ENCODE measurements at regions not wholly inside any gene's neighbourhood (a gene's known extent, or its start where the extent isn't known, plus 50 kb on each side); places are given as distances from the start of the nearest gene placed in this dataset.

DNA sequence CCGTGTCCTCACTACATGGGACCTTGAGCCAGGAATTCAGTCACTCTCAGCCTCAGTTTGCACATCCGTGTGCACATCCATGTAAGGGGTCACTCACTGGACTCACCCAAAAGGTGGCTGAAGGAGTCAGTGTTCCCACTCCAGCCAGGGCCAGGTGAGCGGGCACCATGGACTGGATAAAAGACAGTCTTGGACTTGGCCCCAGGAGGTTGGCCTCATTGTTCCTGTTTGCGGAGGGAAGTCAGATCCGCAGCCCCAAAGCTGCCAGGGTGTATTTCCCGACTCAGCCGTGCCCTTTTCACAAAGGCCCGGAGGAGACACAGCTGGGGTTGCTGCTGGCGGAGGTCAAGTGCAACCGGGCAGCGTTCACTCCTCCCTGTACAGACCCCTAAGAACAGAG, 170.7 kb upstream of the MYL2 start:
- no peaks in the 10 kb centered on the region for H3K9me3 Mint-ChIP-seq (ENCODE audit: unreplicated experiment)
- H3K27me3 Mint-ChIP-seq (ENCODE audit: low read depth, unreplicated experiment), result peaks cover 45% of the 10 kb centered on the region
- H3K4me1 ChIP-seq (ENCODE audit: insufficient read depth, low read length), result no peaks in the 10 kb centered on the region
- no peaks in the 10 kb centered on the region for H3K9me3 ChIP-seq (ENCODE audit: insufficient read depth, low read depth, low read length)
- no peak overlapping the region for H3K4me3 Mint-ChIP-seq (ENCODE audit: unreplicated experiment)
- H3K9ac ChIP-seq (ENCODE audit: low read length), result no peak overlapping the region
- H3K4me2 ChIP-seq (ENCODE audit: low read length), result no peak overlapping the region
- no peaks in the 10 kb centered on the region for H3K36me3 ChIP-seq (ENCODE audit: insufficient read depth, low read length)
- H3K27me3 ChIP-seq (ENCODE audit: insufficient read depth, low read length), result peaks cover 5% of the 10 kb centered on the region
- no peaks in the 10 kb centered on the region for H4K20me1 ChIP-seq (ENCODE audit: insufficient read depth, low read length)
- H3K4me1 Mint-ChIP-seq (ENCODE audit: low read depth, unreplicated experiment), result peaks cover 3% of the 10 kb centered on the region
- H3K4me3 ChIP-seq (ENCODE audit: insufficient read depth, low read depth, low read length), result no peak overlapping the region
- no peaks in the 10 kb centered on the region for H3K79me2 ChIP-seq (ENCODE audit: insufficient read depth, low read length)
- no peak overlapping the region for H3K27ac Mint-ChIP-seq (ENCODE audit: unreplicated experiment)
- TF ChIP-seq, protein P1, sequence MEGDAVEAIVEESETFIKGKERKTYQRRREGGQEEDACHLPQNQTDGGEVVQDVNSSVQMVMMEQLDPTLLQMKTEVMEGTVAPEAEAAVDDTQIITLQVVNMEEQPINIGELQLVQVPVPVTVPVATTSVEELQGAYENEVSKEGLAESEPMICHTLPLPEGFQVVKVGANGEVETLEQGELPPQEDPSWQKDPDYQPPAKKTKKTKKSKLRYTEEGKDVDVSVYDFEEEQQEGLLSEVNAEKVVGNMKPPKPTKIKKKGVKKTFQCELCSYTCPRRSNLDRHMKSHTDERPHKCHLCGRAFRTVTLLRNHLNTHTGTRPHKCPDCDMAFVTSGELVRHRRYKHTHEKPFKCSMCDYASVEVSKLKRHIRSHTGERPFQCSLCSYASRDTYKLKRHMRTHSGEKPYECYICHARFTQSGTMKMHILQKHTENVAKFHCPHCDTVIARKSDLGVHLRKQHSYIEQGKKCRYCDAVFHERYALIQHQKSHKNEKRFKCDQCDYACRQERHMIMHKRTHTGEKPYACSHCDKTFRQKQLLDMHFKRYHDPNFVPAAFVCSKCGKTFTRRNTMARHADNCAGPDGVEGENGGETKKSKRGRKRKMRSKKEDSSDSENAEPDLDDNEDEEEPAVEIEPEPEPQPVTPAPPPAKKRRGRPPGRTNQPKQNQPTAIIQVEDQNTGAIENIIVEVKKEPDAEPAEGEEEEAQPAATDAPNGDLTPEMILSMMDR (IDR thresholded peaks at IDR 0.05; ENCODE audit: insufficient read depth, low read depth, low read length), result no peak
- TF ChIP-seq EZH2 (IDR thresholded peaks at IDR 0.05; ENCODE audit: insufficient read depth, low read length), result no peak
- FAIRE-seq (no peak), DNase-seq (ENCODE audit: low read depth) (no peak)
- H3K36me3 Mint-ChIP-seq (ENCODE audit: low read depth, unreplicated experiment), result no peaks in the 10 kb centered on the region
- no peak overlapping the region for H2AFZ ChIP-seq (ENCODE audit: low read depth, low read length)
- H3K27ac ChIP-seq (ENCODE audit: low read depth, low read length), result no peak overlapping the region

DNA sequence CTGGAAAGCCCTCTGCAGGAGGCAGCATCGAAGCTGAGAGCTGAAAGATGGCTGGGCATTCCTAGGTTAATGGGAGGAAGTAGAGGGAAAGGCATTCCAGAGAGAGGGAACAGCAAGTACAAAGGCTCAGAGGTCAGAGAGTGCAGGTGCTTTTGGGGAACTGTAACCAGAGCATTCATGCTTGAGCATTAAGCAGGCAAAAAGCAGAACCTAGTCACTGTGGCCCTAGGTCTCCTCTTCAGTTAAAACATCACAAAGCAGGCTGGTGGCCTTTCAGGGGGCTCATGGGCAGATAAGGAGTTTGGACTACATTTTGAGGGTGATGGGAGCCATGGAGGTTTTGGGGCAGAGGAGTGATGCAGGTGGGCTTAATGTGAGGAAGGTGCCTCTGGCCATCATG, 169.2 kb upstream of the MYL2 start:
- Histone ChIP-seq H3K4me2 (ENCODE audit: low read length) (no peak overlapping the region), H4K20me1 (ENCODE audit: insufficient read depth, low read length) (no peaks in the 10 kb centered on the region), H3K79me2 (ENCODE audit: insufficient read depth, low read length) (no peaks in the 10 kb centered on the region), H3K27me3 (ENCODE audit: insufficient read depth, low read length) (peaks cover 8% of the 10 kb centered on the region), H3K9ac (ENCODE audit: low read length) (no peak overlapping the region), H3K36me3 (ENCODE audit: insufficient read depth, low read length) (no peaks in the 10 kb centered on the region), H3K4me3 (ENCODE audit: insufficient read depth, low read depth, low read length) (no peak overlapping the region), H2AFZ (ENCODE audit: low read depth, low read length) (no peak overlapping the region), H3K27ac (ENCODE audit: low read depth, low read length) (no peak overlapping the region), H3K4me1 (ENCODE audit: insufficient read depth, low read length) (no peaks in the 10 kb centered on the region), H3K9me3 (ENCODE audit: insufficient read depth, low read depth, low read length) (no peaks in the 10 kb centered on the region)
- H3K4me3 Mint-ChIP-seq (ENCODE audit: unreplicated experiment), result no peak overlapping the region
- peaks cover 4% of the 10 kb centered on the region for H3K9me3 Mint-ChIP-seq (ENCODE audit: unreplicated experiment)
- H3K27ac Mint-ChIP-seq (ENCODE audit: unreplicated experiment), result no peak overlapping the region
- no peaks in the 10 kb centered on the region for H3K36me3 Mint-ChIP-seq (ENCODE audit: low read depth, unreplicated experiment)
- TF ChIP-seq EZH2 (IDR thresholded peaks at IDR 0.05; ENCODE audit: insufficient read depth, low read length), result no peak
- TF ChIP-seq, protein P1 (IDR thresholded peaks at IDR 0.05; ENCODE audit: insufficient read depth, low read depth, low read length), result no peak
- peaks cover 44% of the 10 kb centered on the region for H3K27me3 Mint-ChIP-seq (ENCODE audit: low read depth, unreplicated experiment)
- H3K4me1 Mint-ChIP-seq (ENCODE audit: low read depth, unreplicated experiment), result peaks cover 3% of the 10 kb centered on the region
- no peak for DNase-seq (ENCODE audit: low read depth)
- FAIRE-seq, result no peak

- Mint-ChIP-seq H3K4me3 (ENCODE audit: unreplicated experiment) (no peak overlapping the region), H3K27me3 (ENCODE audit: low read depth, unreplicated experiment) (peaks cover 44% of the 10 kb centered on the region)
- no peak overlapping the region for H3K27ac ChIP-seq (ENCODE audit: low read depth, low read length)
Measured at GRCh38 chr12:111088409-111088808, 168.0 kb upstream of the MYL2 start.

More at GRCh38 chr12:111088409-111088808, 168.0 kb upstream of the MYL2 start:
- Histone ChIP-seq H3K4me3 (ENCODE audit: insufficient read depth, low read depth, low read length) (no peak overlapping the region), H2AFZ (ENCODE audit: low read depth, low read length) (no peak overlapping the region), H4K20me1 (ENCODE audit: insufficient read depth, low read length) (no peaks in the 10 kb centered on the region), H3K36me3 (ENCODE audit: insufficient read depth, low read length) (no peaks in the 10 kb centered on the region), H3K27me3 (ENCODE audit: insufficient read depth, low read length) (peaks cover 8% of the 10 kb centered on the region), H3K4me2 (ENCODE audit: low read length) (no peak overlapping the region), H3K4me1 (ENCODE audit: insufficient read depth, low read length) (no peaks in the 10 kb centered on the region), H3K9me3 (ENCODE audit: insufficient read depth, low read depth, low read length) (no peaks in the 10 kb centered on the region), H3K79me2 (ENCODE audit: insufficient read depth, low read length) (no peaks in the 10 kb centered on the region), H3K9ac (ENCODE audit: low read length) (no peak overlapping the region)
- Mint-ChIP-seq H3K9me3 (ENCODE audit: unreplicated experiment) (peaks cover 4% of the 10 kb centered on the region), H3K27ac (ENCODE audit: unreplicated experiment) (no peak overlapping the region), H3K4me1 (ENCODE audit: low read depth, unreplicated experiment) (no peaks in the 10 kb centered on the region), H3K36me3 (ENCODE audit: low read depth, unreplicated experiment) (no peaks in the 10 kb centered on the region)
- FAIRE-seq (no peak), DNase-seq (ENCODE audit: low read depth) (no peak)
- TF ChIP-seq EZH2 (IDR thresholded peaks at IDR 0.05; ENCODE audit: insufficient read depth, low read length), result no peak
- TF ChIP-seq, protein P1 (IDR thresholded peaks at IDR 0.05; ENCODE audit: insufficient read depth, low read depth, low read length), result no peak
